SK-N-SH (cell line): ENCODE measurements at regions not wholly inside any gene's neighbourhood (a gene's known extent, or its start where the extent isn't known, plus 50 kb on each side); places are given as distances from the start of the nearest gene placed in this dataset.

Experiments used
- CTCF ChIA-PET: fragments of 300-600, 350-600 bp; formaldehyde crosslinking; extraction: SDS; loops from one replicate; lab custom pipeline; 2021; lab: Yijun Ruan, JAX
- POLR2A ChIA-PET: fragments of 350-600 bp; sonication (Branson Sonifier 250); formaldehyde crosslinking; extraction: SDS; loops from one replicate; lab custom pipeline; 2020; ENCODE audit warnings: antibody characterized with exemption, inconsistent platforms; lab: Yijun Ruan, JAX
- DNase-seq: peaks from one replicate; pipeline ENCODE4 v3.0.0; 2012
- H2AFZ ChIP-seq: fragments of 200-600 bp; sonication (generic); 2 replicates; pipeline ENCODE4 v1.8.1; 2016; ENCODE audit warnings: antibody characterized with exemption, mild to moderate bottlenecking, low read depth
- H3F3A ChIP-seq: fragments of 200-600 bp; sonication (generic); replicated peaks from 2 replicates; pipeline ENCODE3; 2016; ENCODE audit warnings: antibody characterized with exemption, mild to moderate bottlenecking; ENCODE audit not compliant: insufficient read depth
- H3K27ac ChIP-seq, 2 experiments: fragments of 200-500 bp in 1 of 2; fragments of 200-600 bp in 1 of 2; sonication (Bioruptor generic) in 1 of 2; sonication (generic), shearing (Covaris generic) in 1 of 2; 2 replicates each; pipeline versions ENCODE4 v1.5.1 to v1.6.1; 2014 to 2016; ENCODE audit warnings: low read depth in 2 of 2, inconsistent platforms in 1 of 2, low read length in 1 of 2, mild to moderate bottlenecking in 1 of 2, mixed read lengths in 1 of 2
- H3K27me3 ChIP-seq: fragments of 200-600 bp; sonication (generic), shearing (Covaris generic); 2 replicates; pipeline ENCODE4 v1.6.1; 2016; ENCODE audit warnings: mixed run types; ENCODE audit not compliant: insufficient read depth
- H3K36me3 ChIP-seq, 2 experiments: fragments of 200-500 bp in 1 of 2; fragments of 200-600 bp in 1 of 2; sonication (Bioruptor generic) in 1 of 2; sonication (generic) in 1 of 2; replicated peaks in 1 of 2; 2 replicates each; pipeline versions ENCODE3 to v1.5.1; 2014 to 2016; ENCODE audit warnings: low read length in 1 of 2, mild to moderate bottlenecking in 1 of 2; ENCODE audit not compliant: insufficient read depth in 2 of 2, control insufficient read depth in 1 of 2
- H3K4me1 ChIP-seq, 2 experiments: fragments of 200-500 bp in 1 of 2; fragments of 200-600 bp in 1 of 2; sonication (Bioruptor generic) in 1 of 2; sonication (generic), shearing (Covaris generic) in 1 of 2; 2 replicates each; pipeline versions ENCODE4 v1.5.1 to v1.6.1; 2014 to 2016; ENCODE audit warnings: low read depth in 1 of 2, low read length in 1 of 2, mixed run types in 1 of 2; ENCODE audit not compliant: insufficient read depth in 2 of 2, control insufficient read depth in 1 of 2
- H3K4me2 ChIP-seq: fragments of 200-600 bp; sonication (generic), shearing (Covaris generic); 2 replicates; pipeline ENCODE4 v1.6.1; 2017; ENCODE audit warnings: mixed run types
- H3K4me3 ChIP-seq, 2 experiments: fragments of 200-500 bp in 1 of 2; fragments of 200-600 bp in 1 of 2; sonication (Bioruptor generic) in 1 of 2; sonication (generic), shearing (Covaris generic) in 1 of 2; 2 replicates each; pipeline versions ENCODE4 v1.5.1 to v1.8.1; 2014 to 2016; ENCODE audit warnings: low read depth in 2 of 2, inconsistent platforms in 1 of 2, low read length in 1 of 2, mild to moderate bottlenecking in 1 of 2, mixed read lengths in 1 of 2, moderate library complexity in 1 of 2
- H3K79me2 ChIP-seq: fragments of 200-600 bp; sonication (generic); 2 replicates; pipeline ENCODE4 v1.8.1; 2017; ENCODE audit warnings: mild to moderate bottlenecking; ENCODE audit not compliant: insufficient read depth
- H3K9ac ChIP-seq: fragments of 200-600 bp; sonication (generic); 2 replicates; pipeline ENCODE4 v1.6.1; 2017; ENCODE audit warnings: mixed run types
- H3K9me2 ChIP-seq: fragments of 200-600 bp; sonication (generic); 2 replicates; pipeline ENCODE4 v1.6.1; 2017; ENCODE audit warnings: mixed run types
- H3K9me3 ChIP-seq: fragments of 200-600 bp; sonication (generic); 2 replicates; pipeline ENCODE4 v1.6.1; 2017; ENCODE audit warnings: mixed run types, mild to moderate bottlenecking, moderate library complexity
- H4K20me1 ChIP-seq: fragments of 200-600 bp; sonication (generic); 2 replicates; pipeline ENCODE4 v1.6.1; 2017; ENCODE audit warnings: mild to moderate bottlenecking, mixed run types; ENCODE audit not compliant: insufficient read depth
- FOXJ3 ChIP-seq: sonication (generic); formaldehyde crosslinking; IDR thresholded peaks from 2 replicates; pipeline ENCODE4 v1.5.1; 2020; ENCODE audit warnings: mild to moderate bottlenecking, missing genetic modification reagents
- FOXM1 ChIP-seq: IDR thresholded peaks from 2 replicates; pipeline ENCODE4 v1.4.0; 2012; ENCODE audit warnings: low read depth, mild to moderate bottlenecking
- GABPA ChIP-seq: IDR thresholded peaks from 2 replicates; pipeline ENCODE4 v1.4.0; 2012; ENCODE audit warnings: low read depth, mild to moderate bottlenecking
- MAX ChIP-seq: IDR thresholded peaks from 2 replicates; pipeline ENCODE4 v1.4.0; 2012; ENCODE audit warnings: low read depth
- MEF2A ChIP-seq: IDR thresholded peaks from 2 replicates; pipeline ENCODE4 v1.4.0; 2012; ENCODE audit warnings: low read depth, borderline replicate concordance
- PBX3 ChIP-seq: IDR thresholded peaks from 2 replicates; pipeline ENCODE4; 2012
- POLR2AphosphoS5 ChIP-seq: IDR thresholded peaks from 2 replicates; pipeline ENCODE4 v1.6.1; 2012; ENCODE audit warnings: low read depth, low read length
- REST ChIP-seq: IDR thresholded peaks from 2 replicates; pipeline ENCODE4 v1.6.1; 2012; ENCODE audit warnings: mild to moderate bottlenecking, low read depth, low read length, moderate library complexity
- SMC3 ChIP-seq: IDR thresholded peaks from 2 replicates; pipeline ENCODE4 v1.6.1; 2012; ENCODE audit warnings: low read depth, low read length, improper control_type of control experiment
- USF2 ChIP-seq: fragments of 150-350 bp; IDR thresholded peaks from 2 replicates; pipeline ENCODE4 v1.6.1; 2017; ENCODE audit warnings: antibody characterized with exemption, low read length, low read depth, borderline replicate concordance
- YY1 ChIP-seq: IDR thresholded peaks from 2 replicates; pipeline ENCODE4 v1.4.0; 2012; ENCODE audit warnings: low read depth, mild to moderate bottlenecking
- WGBS: methylation state at CpG from one replicate; pipeline ENCODE4 v1.1.6; 2017; ENCODE audit warnings: low lambda C conversion rate; 5-methylcytosine and 5-hydroxymethylcytosine counted together

- TF ChIP-seq REST = no peak
Measured at GRCh38 chr9:13967011-13967410, 346.9 kb downstream of the NFIB start (continued).

- Histone ChIP-seq H2AFZ (no peak overlapping the region), H3K36me3 (no peaks in the 10 kb centered on the region), H3K9me2 (no peaks in the 10 kb centered on the region), H3K9me3 (no peaks in the 10 kb centered on the region), H3K4me1 (no peaks in the 10 kb centered on the region), H3K4me2 (no peak overlapping the region), H3K27me3 (no peaks in the 10 kb centered on the region), H3F3A (no peaks in the 10 kb centered on the region), H3K27ac (no peak overlapping the region), H4K20me1 (no peaks in the 10 kb centered on the region), H3K9ac (no peak overlapping the region), H3K79me2 (no peaks in the 10 kb centered on the region), H3K4me3 (no peak overlapping the region)
- TF ChIP-seq PBX3 = no peak
- no peak for TF ChIP-seq USF2
- TF ChIP-seq YY1 = no peak
- no peak for TF ChIP-seq REST
- TF ChIP-seq MAX = no peak
- no peak for TF ChIP-seq SMC3
- no peak for TF ChIP-seq GABPA
- no peak for TF ChIP-seq FOXM1
- no peak for TF ChIP-seq FOXJ3 (CRISPR knock-in tag)
- no peak for TF ChIP-seq POLR2AphosphoS5
- TF ChIP-seq MEF2A = no peak
- CTCF ChIA-PET = interaction anchor here (0.6 kb wide), 1 partner anchor 54 kb away, joined by 3 read pairs; no protein-coding TSS in a partner anchor
- POLR2A ChIA-PET = no interaction called here
- DNase-seq = no peak
- WGBS = 86% methylated on average over 3 of the region's 3 CpGs
Measured at GRCh38 chr9:13963005-13963653, 350.8 kb downstream of the NFIB start.
